ENCODE measurements at regions not wholly inside any gene's neighbourhood (a gene's known extent, or its start where the extent isn't known, plus 50 kb on each side); places are given as distances from the start of the nearest gene placed in this dataset.

DNA sequence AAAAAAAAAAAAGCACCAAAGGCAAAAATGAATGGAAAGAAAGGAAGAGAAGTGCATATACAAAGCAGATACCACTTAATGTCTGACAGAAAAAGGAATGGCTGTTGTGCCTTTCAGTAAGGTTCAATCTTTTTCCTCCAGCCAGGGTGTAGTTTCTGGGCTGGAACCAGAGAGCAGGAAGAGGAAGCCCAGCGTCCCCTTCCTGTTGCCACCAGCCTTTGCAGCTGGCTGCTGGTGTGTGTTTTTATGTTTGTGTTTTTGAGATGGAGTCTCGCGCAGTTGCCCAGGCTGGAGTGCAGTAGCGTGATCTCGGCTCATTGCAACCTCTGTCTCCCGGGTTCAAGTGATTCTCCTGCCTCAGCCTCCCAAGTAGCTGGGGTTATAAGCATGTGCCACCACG is 64.6 kb upstream of the LTA4H start:
- TF ChIP-seq, protein P1, sequence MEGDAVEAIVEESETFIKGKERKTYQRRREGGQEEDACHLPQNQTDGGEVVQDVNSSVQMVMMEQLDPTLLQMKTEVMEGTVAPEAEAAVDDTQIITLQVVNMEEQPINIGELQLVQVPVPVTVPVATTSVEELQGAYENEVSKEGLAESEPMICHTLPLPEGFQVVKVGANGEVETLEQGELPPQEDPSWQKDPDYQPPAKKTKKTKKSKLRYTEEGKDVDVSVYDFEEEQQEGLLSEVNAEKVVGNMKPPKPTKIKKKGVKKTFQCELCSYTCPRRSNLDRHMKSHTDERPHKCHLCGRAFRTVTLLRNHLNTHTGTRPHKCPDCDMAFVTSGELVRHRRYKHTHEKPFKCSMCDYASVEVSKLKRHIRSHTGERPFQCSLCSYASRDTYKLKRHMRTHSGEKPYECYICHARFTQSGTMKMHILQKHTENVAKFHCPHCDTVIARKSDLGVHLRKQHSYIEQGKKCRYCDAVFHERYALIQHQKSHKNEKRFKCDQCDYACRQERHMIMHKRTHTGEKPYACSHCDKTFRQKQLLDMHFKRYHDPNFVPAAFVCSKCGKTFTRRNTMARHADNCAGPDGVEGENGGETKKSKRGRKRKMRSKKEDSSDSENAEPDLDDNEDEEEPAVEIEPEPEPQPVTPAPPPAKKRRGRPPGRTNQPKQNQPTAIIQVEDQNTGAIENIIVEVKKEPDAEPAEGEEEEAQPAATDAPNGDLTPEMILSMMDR (IDR thresholded peaks at IDR 0.05) = no peak
- TF ChIP-seq POLR2A (IDR thresholded peaks at IDR 0.05) = no peak

Measured in Peyer's patch (tissue), 4 donors.